ENCODE measurements at regions not wholly inside any gene's neighbourhood (a gene's known extent, or its start where the extent isn't known, plus 50 kb on each side); places are given as distances from the start of the nearest gene placed in this dataset.
A peak's percentile ranks its signal among the peaks of the same experiment; 100 is the strongest.

DNA sequence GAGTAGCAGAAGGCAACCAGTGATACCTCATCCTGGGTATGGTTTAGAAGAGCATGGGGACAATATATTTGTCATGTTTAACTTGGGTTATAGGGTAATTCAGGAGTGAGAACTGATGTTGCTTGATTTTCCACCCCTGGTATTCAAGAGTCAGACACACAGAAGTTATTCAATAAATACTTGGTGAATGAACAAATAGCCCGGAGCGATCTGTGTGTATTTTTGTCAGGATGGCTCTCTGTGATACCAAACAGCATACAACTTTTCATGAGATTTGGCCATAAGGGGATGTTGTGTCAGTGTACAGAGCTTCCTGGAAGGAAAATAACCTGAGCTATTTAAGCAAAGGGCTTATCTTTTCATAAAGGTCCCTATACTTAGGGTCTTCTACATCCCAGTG is 270.2 kb upstream of the C1orf87 start:
- DNase-seq (ENCODE audit: low read depth, low spot score), result no peak
- ATAC-seq, result no peak
- CTCF ChIA-PET, result no interaction called here

DNA sequence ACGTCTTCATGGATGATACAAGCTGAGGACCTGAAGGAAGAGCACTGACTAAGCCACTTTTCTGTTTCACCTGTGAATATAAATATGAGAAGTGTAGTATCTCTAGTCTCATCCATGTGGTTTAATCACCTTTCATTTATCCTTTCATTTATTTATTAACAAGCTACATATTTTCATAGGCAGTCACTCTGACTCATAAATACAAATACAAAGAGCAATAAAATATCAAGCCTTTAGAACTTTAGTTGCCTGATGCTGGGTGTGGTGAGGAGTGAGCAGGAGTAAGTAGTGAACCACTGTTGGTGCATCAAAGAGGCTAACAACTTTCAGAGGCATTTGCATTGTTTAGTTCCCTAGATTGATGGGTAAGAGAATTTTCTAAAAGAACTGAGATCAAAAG is 269.0 kb upstream of the C1orf87 start:
- RAD21 ChIA-PET (ENCODE audit: low non-redundant PET in 1 of 2, low total read pairs in 2 of 2, uncharacterized antibody in 2 of 2, unreplicated experiment in 2 of 2), result no interaction called here
- H3K4me2 ChIP-seq (ENCODE audit: low read length), result no peak overlapping the region
- ATAC-seq, result peak; percentile 22; the same call in 1 of the 2 replicates

More for the DNA sequence above, 270.2 kb upstream of the C1orf87 start:
- Histone ChIP-seq H3K27me3 (ENCODE audit: insufficient read depth, low read length) (no peaks in the 10 kb centered on the region; the same call in 1 of the 2 replicates), H3K9ac (ENCODE audit: low read length) (no peak overlapping the region), H3K4me2 (ENCODE audit: low read length) (no peak overlapping the region), H3K9me2 (ENCODE audit: insufficient read depth) (no peaks in the 10 kb centered on the region), H3K4me1 (ENCODE audit: control insufficient read depth in 1 of 2, insufficient read depth in 2 of 2, low read length in 2 of 2) (no peaks in the 10 kb centered on the region), H2AFZ (ENCODE audit: low read depth, low read length, poor library complexity, severe bottlenecking) (no peak overlapping the region), H3K9me3 (ENCODE audit: control insufficient read depth in 1 of 2, insufficient read depth in 1 of 2, low read depth in 1 of 2, low read length in 2 of 2) (no peaks in the 10 kb centered on the region), H3K4me3 (replicated peaks in 1 of 2; ENCODE audit: low read depth in 1 of 2, low read length in 2 of 2) (no peak overlapping the region), H4K20me1 (ENCODE audit: insufficient read depth) (no peaks in the 10 kb centered on the region), H3K27ac (ENCODE audit: low read depth, low read length) (no peak overlapping the region), H3K36me3 (ENCODE audit: control insufficient read depth in 1 of 2, insufficient read depth in 2 of 2, low read length in 2 of 2) (no peaks in the 10 kb centered on the region), H3K79me2 (ENCODE audit: insufficient read depth, low read length) (no peaks in the 10 kb centered on the region)
- ChIA-PET POLR2A (no interaction called here), RAD21 (ENCODE audit: low non-redundant PET in 1 of 2, low total read pairs in 2 of 2, uncharacterized antibody in 2 of 2, unreplicated experiment in 2 of 2) (no interaction called here)
- intact Hi-C loops (cut with micrococcal nuclease), result no loop called here
- TF ChIP-seq SP1 (IDR thresholded peaks at IDR 0.05; ENCODE audit: low read depth) (no peak), ZFX (IDR thresholded peaks at IDR 0.05) (no peak), YY1 (IDR thresholded peaks at IDR 0.05; ENCODE audit: extremely low read depth, insufficient replicate concordance, low read depth, low read length) (no peak), EGR1 (IDR thresholded peaks at IDR 0.05; ENCODE audit: low read depth) (no peak)
- TF ChIP-seq, protein P1, sequence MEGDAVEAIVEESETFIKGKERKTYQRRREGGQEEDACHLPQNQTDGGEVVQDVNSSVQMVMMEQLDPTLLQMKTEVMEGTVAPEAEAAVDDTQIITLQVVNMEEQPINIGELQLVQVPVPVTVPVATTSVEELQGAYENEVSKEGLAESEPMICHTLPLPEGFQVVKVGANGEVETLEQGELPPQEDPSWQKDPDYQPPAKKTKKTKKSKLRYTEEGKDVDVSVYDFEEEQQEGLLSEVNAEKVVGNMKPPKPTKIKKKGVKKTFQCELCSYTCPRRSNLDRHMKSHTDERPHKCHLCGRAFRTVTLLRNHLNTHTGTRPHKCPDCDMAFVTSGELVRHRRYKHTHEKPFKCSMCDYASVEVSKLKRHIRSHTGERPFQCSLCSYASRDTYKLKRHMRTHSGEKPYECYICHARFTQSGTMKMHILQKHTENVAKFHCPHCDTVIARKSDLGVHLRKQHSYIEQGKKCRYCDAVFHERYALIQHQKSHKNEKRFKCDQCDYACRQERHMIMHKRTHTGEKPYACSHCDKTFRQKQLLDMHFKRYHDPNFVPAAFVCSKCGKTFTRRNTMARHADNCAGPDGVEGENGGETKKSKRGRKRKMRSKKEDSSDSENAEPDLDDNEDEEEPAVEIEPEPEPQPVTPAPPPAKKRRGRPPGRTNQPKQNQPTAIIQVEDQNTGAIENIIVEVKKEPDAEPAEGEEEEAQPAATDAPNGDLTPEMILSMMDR (IDR thresholded peaks at IDR 0.05 in 2 of 3, conservative IDR thresholded peaks at IDR 0.05 in 1 of 3; ENCODE audit: borderline replicate concordance in 1 of 3, insufficient read depth in 1 of 3, low read depth in 2 of 3, low read length in 2 of 3), result no peak
- TF ChIP-seq, protein P2, sequence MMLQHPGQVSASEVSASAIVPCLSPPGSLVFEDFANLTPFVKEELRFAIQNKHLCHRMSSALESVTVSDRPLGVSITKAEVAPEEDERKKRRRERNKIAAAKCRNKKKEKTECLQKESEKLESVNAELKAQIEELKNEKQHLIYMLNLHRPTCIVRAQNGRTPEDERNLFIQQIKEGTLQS (IDR thresholded peaks at IDR 0.05), result no peak
- no TSS peak for BruUV-seq (replicated peaks)

More for the DNA sequence above, 269.0 kb upstream of the C1orf87 start:
- no peaks in the 10 kb centered on the region for H3K9me3 ChIP-seq (ENCODE audit: control insufficient read depth in 1 of 2, insufficient read depth in 1 of 2, low read depth in 1 of 2, low read length in 2 of 2)
- H3K79me2 ChIP-seq (ENCODE audit: insufficient read depth, low read length), result no peaks in the 10 kb centered on the region
- no peaks in the 10 kb centered on the region for H3K9me2 ChIP-seq (ENCODE audit: insufficient read depth)
- H3K27ac ChIP-seq (ENCODE audit: low read depth, low read length), result no peak overlapping the region
- no peaks in the 10 kb centered on the region for H3K4me1 ChIP-seq (ENCODE audit: control insufficient read depth in 1 of 2, insufficient read depth in 2 of 2, low read length in 2 of 2)
- H3K4me3 ChIP-seq (replicated peaks in 1 of 2; ENCODE audit: low read depth in 1 of 2, low read length in 2 of 2), result no peak overlapping the region
- H4K20me1 ChIP-seq (ENCODE audit: insufficient read depth), result no peaks in the 10 kb centered on the region; the same call in 1 of the 2 replicates
- ChIA-PET POLR2A (no interaction called here), CTCF (no interaction called here)
- no peak overlapping the region for H3K9ac ChIP-seq (ENCODE audit: low read length)
- H2AFZ ChIP-seq (ENCODE audit: low read depth, low read length, poor library complexity, severe bottlenecking), result no peak overlapping the region
- H3K27me3 ChIP-seq (ENCODE audit: insufficient read depth, low read length), result no peaks in the 10 kb centered on the region; the same call in 1 of the 2 replicates
- BruUV-seq (replicated peaks), result no TSS peak
- DNase-seq (ENCODE audit: low read depth, low spot score), result no peak
- H3K36me3 ChIP-seq (ENCODE audit: control insufficient read depth in 1 of 2, insufficient read depth in 2 of 2, low read length in 2 of 2), result no peaks in the 10 kb centered on the region
- TF ChIP-seq SIN3A (IDR thresholded peaks at IDR 0.05; ENCODE audit: low read depth), result no peak
- intact Hi-C loops (cut with micrococcal nuclease), result no loop called here

Measured in HCT116 (cell line).